A673 (cell line): ENCODE measurements at regions not wholly inside any gene's neighbourhood (a gene's known extent, or its start where the extent isn't known, plus 50 kb on each side); places are given as distances from the start of the nearest gene placed in this dataset.

Experiments
- CTCF ChIP-seq: fragments of 300-800, 200-600 bp; sonication (generic); conservative IDR thresholded peaks from 2 replicates; pipeline ENCODE4 v1.5.1; 2017; ENCODE audit warnings: low read depth, mild to moderate bottlenecking, antibody characterized with exemption, low read length, moderate library complexity, mixed read lengths
- EZH2 ChIP-seq: fragments of 200-600 bp; sonication (generic); IDR thresholded peaks from 2 replicates; pipeline ENCODE4 v1.6.1; 2017; ENCODE audit warnings: borderline replicate concordance, low read depth, mild to moderate bottlenecking, mixed read lengths, antibody characterized with exemption, low read length; ENCODE audit not compliant: poor library complexity, severe bottlenecking

- no peak for TF ChIP-seq CTCF
- no peak for TF ChIP-seq EZH2
Measured at GRCh38 chrX:27132862-27133261, 330.3 kb downstream of the PPP4R3C start.
